Neural cell (in vitro differentiated cells): ENCODE measurements at regions not wholly inside any gene's neighbourhood (a gene's known extent, or its start where the extent isn't known, plus 50 kb on each side); places are given as distances from the start of the nearest gene placed in this dataset.

ENCODE experiments used
- EP300 ChIP-seq: fragments of 450-650 bp; conservative IDR thresholded peaks from 2 replicates; pipeline ENCODE4 v1.6.1; 2014; ENCODE audit warnings: antibody characterized with exemption, mild to moderate bottlenecking, moderate library complexity; ENCODE audit not compliant: poor library complexity, severe bottlenecking
- EZH2 ChIP-seq: fragments of 200-600, 300-800 bp; shearing (Covaris generic), sonication (generic); IDR thresholded peaks from 2 replicates; pipeline ENCODE4 v1.6.1; 2014; ENCODE audit warnings: antibody characterized with exemption, low read length, borderline replicate concordance, mild to moderate bottlenecking; ENCODE audit not compliant: insufficient read depth, poor library complexity, severe bottlenecking
- POLR2AphosphoS5 ChIP-seq: IDR thresholded peaks from 2 replicates; pipeline ENCODE4 v1.6.1; 2012
- RAD21 ChIP-seq: fragments of 450-650 bp; conservative IDR thresholded peaks from 2 replicates; pipeline ENCODE4 v1.6.1; 2014; ENCODE audit warnings: antibody characterized with exemption, mild to moderate bottlenecking, moderate library complexity
- TAF1 ChIP-seq: IDR thresholded peaks from 2 replicates; pipeline ENCODE4 v1.6.1; 2012; ENCODE audit warnings: low read depth
- TF ChIP-seq, protein P1 (sequence below): fragments of 450-650 bp; IDR thresholded peaks from 2 replicates; pipeline ENCODE4 v1.5.1; 2014; ENCODE audit warnings: antibody characterized with exemption, mild to moderate bottlenecking, moderate library complexity; ENCODE audit not compliant: poor library complexity, severe bottlenecking

DNA sequence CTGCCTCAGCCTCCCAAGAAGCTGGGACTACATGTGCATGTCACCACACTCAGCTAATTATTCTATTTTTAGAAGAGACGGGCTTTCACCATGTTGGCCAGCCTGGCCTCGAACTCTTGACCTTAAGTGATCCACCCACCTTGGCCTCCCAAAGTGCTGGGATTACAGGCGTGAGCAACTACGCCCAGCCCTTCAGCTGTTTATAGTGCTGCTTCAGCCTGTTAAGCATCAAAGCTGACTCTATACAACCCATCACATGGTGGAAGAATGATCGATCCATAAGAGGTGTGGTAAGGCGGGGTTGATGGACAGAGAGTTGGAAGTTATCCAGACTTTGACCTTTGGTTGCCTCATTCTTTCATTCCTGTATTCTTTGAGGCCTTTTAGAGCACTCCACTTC is 56.2 kb upstream of the RAPGEF2 start:
- TF ChIP-seq EZH2 (no peak), POLR2AphosphoS5 (no peak), EP300 (no peak), TAF1 (no peak), RAD21 (no peak)
- TF ChIP-seq, protein P1, sequence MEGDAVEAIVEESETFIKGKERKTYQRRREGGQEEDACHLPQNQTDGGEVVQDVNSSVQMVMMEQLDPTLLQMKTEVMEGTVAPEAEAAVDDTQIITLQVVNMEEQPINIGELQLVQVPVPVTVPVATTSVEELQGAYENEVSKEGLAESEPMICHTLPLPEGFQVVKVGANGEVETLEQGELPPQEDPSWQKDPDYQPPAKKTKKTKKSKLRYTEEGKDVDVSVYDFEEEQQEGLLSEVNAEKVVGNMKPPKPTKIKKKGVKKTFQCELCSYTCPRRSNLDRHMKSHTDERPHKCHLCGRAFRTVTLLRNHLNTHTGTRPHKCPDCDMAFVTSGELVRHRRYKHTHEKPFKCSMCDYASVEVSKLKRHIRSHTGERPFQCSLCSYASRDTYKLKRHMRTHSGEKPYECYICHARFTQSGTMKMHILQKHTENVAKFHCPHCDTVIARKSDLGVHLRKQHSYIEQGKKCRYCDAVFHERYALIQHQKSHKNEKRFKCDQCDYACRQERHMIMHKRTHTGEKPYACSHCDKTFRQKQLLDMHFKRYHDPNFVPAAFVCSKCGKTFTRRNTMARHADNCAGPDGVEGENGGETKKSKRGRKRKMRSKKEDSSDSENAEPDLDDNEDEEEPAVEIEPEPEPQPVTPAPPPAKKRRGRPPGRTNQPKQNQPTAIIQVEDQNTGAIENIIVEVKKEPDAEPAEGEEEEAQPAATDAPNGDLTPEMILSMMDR: no peak
